ENCODE measurements at regions not wholly inside any gene's neighbourhood (a gene's known extent, or its start where the extent isn't known, plus 50 kb on each side); places are given as distances from the start of the nearest gene placed in this dataset.
"Not testable (repeated sequence)": the region's sequence is repeated elsewhere in the genome, so short reads cannot be mapped to it uniquely, and the experiment has no call there.

GRCh38 chr14:82689948-82690347 lies 1156.3 kb upstream of the SEL1L start:
- H3K27ac ChIP-seq, result no peak overlapping the region
- no peak overlapping the region for H3K4me3 ChIP-seq
- ATAC-seq (no peak), DNase-seq (no peak)
- H3K9me3 ChIP-seq, result no peaks in the 10 kb centered on the region
- no peak for TF ChIP-seq CTCF (IDR thresholded peaks at IDR 0.05)
- no peaks in the 10 kb centered on the region for H3K36me3 ChIP-seq
- H3K4me1 ChIP-seq, result no peaks in the 10 kb centered on the region
- no peaks in the 10 kb centered on the region for H3K27me3 ChIP-seq
- intact Hi-C loops (cut with DNase I), result no loop called here

GRCh38 chr14:82691191-82691590 lies 1157.5 kb upstream of the SEL1L start:
- H3K9me3 ChIP-seq; H3K4me1 ChIP-seq; H3K4me3 ChIP-seq; H3K27ac ChIP-seq; H3K36me3 ChIP-seq; ATAC-seq; DNase-seq; H3K27me3 ChIP-seq; intact Hi-C loops (cut with DNase I): not testable (repeated sequence)

- no peak for TF ChIP-seq CTCF (IDR thresholded peaks at IDR 0.05)
- intact Hi-C loops (cut with DNase I), result no loop called here
- Histone ChIP-seq H3K4me3 (no peak overlapping the region), H3K9me3 (no peaks in the 10 kb centered on the region), H3K27me3 (no peaks in the 10 kb centered on the region), H3K27ac (no peak overlapping the region), H3K36me3 (no peaks in the 10 kb centered on the region), H3K4me1 (no peaks in the 10 kb centered on the region)
- DNase-seq (no peak), ATAC-seq (no peak)
These were observed 1161.2 kb upstream of the SEL1L start for GRCh38 chr14:82694820-82695219.

GRCh38 chr14:82704218-82704617 lies 1170.6 kb upstream of the SEL1L start:
- Histone ChIP-seq H3K4me1 (no peaks in the 10 kb centered on the region), H3K27me3 (no peaks in the 10 kb centered on the region), H3K9me3 (no peaks in the 10 kb centered on the region), H3K4me3 (no peak overlapping the region), H3K36me3 (no peaks in the 10 kb centered on the region), H3K27ac (no peak overlapping the region)
- intact Hi-C loops (cut with DNase I), result no loop called here
- no peak for DNase-seq
- no peak for ATAC-seq
- TF ChIP-seq CTCF (IDR thresholded peaks at IDR 0.05), result no peak

GRCh38 chr14:82710267-82710841 lies 1176.7 kb upstream of the SEL1L start:
- intact Hi-C loops (cut with DNase I), result no loop called here
- Histone ChIP-seq H3K27ac (no peak overlapping the region), H3K27me3 (no peaks in the 10 kb centered on the region), H3K4me3 (no peak overlapping the region), H3K9me3 (no peaks in the 10 kb centered on the region), H3K4me1 (no peaks in the 10 kb centered on the region), H3K36me3 (no peaks in the 10 kb centered on the region)
- peak; percentile 69 for TF ChIP-seq CTCF (IDR thresholded peaks at IDR 0.05)
- DNase-seq (peak; percentile 67), ATAC-seq (peak; percentile 94)

GRCh38 chr14:82719617-82720016 lies 1186.0 kb upstream of the SEL1L start:
- no peak for ATAC-seq
- intact Hi-C loops (cut with DNase I), result no loop called here
- no peaks in the 10 kb centered on the region for H3K27me3 ChIP-seq
- H3K9me3 ChIP-seq, result no peaks in the 10 kb centered on the region
- no peaks in the 10 kb centered on the region for H3K36me3 ChIP-seq
- no peak for TF ChIP-seq CTCF (IDR thresholded peaks at IDR 0.05)
- H3K4me3 ChIP-seq, result no peak overlapping the region
- no peak for DNase-seq
- no peaks in the 10 kb centered on the region for H3K4me1 ChIP-seq
- no peak overlapping the region for H3K27ac ChIP-seq
